H1 (cell line): ENCODE measurements at regions not wholly inside any gene's neighbourhood (a gene's known extent, or its start where the extent isn't known, plus 50 kb on each side); places are given as distances from the start of the nearest gene placed in this dataset.

Experiments used
- CTCF ChIA-PET: fragments of 300-600 bp; sonication (Branson Sonifier 250); formaldehyde crosslinking; loops from one replicate; lab custom pipeline; 2021; ENCODE audit not compliant: partially characterized antibody; lab: Charles Lee
- POLR2A ChIA-PET: fragments of 300-600 bp; sonication (Branson Sonifier 250); formaldehyde crosslinking; loops from one replicate; lab custom pipeline; 2021; ENCODE audit warnings: inconsistent platforms; ENCODE audit not compliant: partially characterized antibody; lab: Charles Lee
- DNase-seq, 2 experiments: peaks; one replicate each; pipeline versions ENCODE4 v3.0.0 to v3.0.0-alpha.2; 2010 to 2022; ENCODE audit warnings: low spot score in 2 of 2, low read depth in 1 of 2, mixed read lengths in 1 of 2
- FAIRE-seq: peaks from 2 replicates; lab custom pipeline; 2011; peaks lifted over from hg19 to GRCh38; lab: Jason Lieb, UNC
- H2AFZ ChIP-seq: 2 replicates; pipeline ENCODE4 v1.8.1; 2012; ENCODE audit warnings: low read length, inconsistent platforms
- H2AK5ac ChIP-seq: 2 replicates; pipeline ENCODE4 v1.6.1; 2013; ENCODE audit warnings: low read depth, low read length
- H2BK120ac ChIP-seq: replicated peaks from 2 replicates; pipeline ENCODE3; 2013; ENCODE audit warnings: low read depth, low read length, inconsistent platforms
- H2BK12ac ChIP-seq: 2 replicates; pipeline ENCODE4 v1.6.1; 2013; ENCODE audit warnings: low read depth, low read length
- H2BK15ac ChIP-seq: 2 replicates; pipeline ENCODE4 v1.6.1; 2013; ENCODE audit warnings: low read length
- H2BK20ac ChIP-seq: 2 replicates; pipeline ENCODE4 v1.6.1; 2013; ENCODE audit warnings: low read length
- H2BK5ac ChIP-seq: 2 replicates; pipeline ENCODE4 v1.6.1; 2013; ENCODE audit warnings: low read depth, low read length
- H3K14ac ChIP-seq: 2 replicates; pipeline ENCODE4 v1.6.1; 2013; ENCODE audit warnings: inconsistent platforms; ENCODE audit not compliant: insufficient read length
- H3K18ac ChIP-seq: 2 replicates; pipeline ENCODE4 v1.6.1; 2013; ENCODE audit warnings: low read length; ENCODE audit errors: extremely low read depth
- H3K23ac ChIP-seq: 2 replicates; pipeline ENCODE4 v1.6.1; 2013; ENCODE audit warnings: inconsistent platforms; ENCODE audit not compliant: insufficient read length
- H3K23me2 ChIP-seq: 2 replicates; pipeline ENCODE4 v1.6.1; 2013; ENCODE audit warnings: low read depth, low read length
- H3K27ac ChIP-seq: 2 replicates; pipeline ENCODE4 v1.6.1; 2011; ENCODE audit warnings: low read depth, low read length, inconsistent platforms
- H3K27me3 ChIP-seq, 4 experiments: replicated peaks in 1 of 4; 1 replicate in 1 of 4; 2 replicates in 3 of 4; pipeline versions ENCODE4 v1.6.1 to v1.8.1; 2011 to 2013; ENCODE audit warnings: low read length in 3 of 4, mild to moderate bottlenecking in 3 of 4, inconsistent platforms in 2 of 4, mixed read lengths in 2 of 4, moderate library complexity in 1 of 4; ENCODE audit not compliant: control insufficient read depth in 3 of 4, insufficient read depth in 3 of 4; ENCODE audit errors: extremely low read depth in 1 of 4
- H3K36me3 ChIP-seq, 4 experiments: 2 replicates each; pipeline versions ENCODE4 v1.6.1 to v1.8.1; 2011 to 2013; ENCODE audit warnings: mild to moderate bottlenecking in 4 of 4, low read length in 3 of 4, moderate library complexity in 2 of 4, control low read depth in 1 of 4, inconsistent platforms in 1 of 4; ENCODE audit not compliant: insufficient read depth in 4 of 4, control insufficient read depth in 2 of 4
- H3K4ac ChIP-seq: replicated peaks from 2 replicates; pipeline ENCODE3; 2013; ENCODE audit warnings: low read length, low read depth, mixed read lengths, inconsistent platforms; ENCODE audit not compliant: insufficient read length
- H3K4me1 ChIP-seq, 4 experiments: replicated peaks in 1 of 4; 1 replicate in 1 of 4; 2 replicates in 3 of 4; pipeline versions ENCODE4 v1.6.1 to v1.8.1; 2011 to 2013; ENCODE audit warnings: low read length in 3 of 4, inconsistent platforms in 2 of 4, mixed read lengths in 1 of 4; ENCODE audit not compliant: insufficient read depth in 4 of 4, control insufficient read depth in 3 of 4
- H3K4me2 ChIP-seq, 2 experiments: 2 replicates each; pipeline versions ENCODE4 v1.6.1 to v1.8.1; 2011 to 2013; ENCODE audit warnings: low read depth in 2 of 2, low read length in 2 of 2, control low read depth in 1 of 2, inconsistent platforms in 1 of 2, mild to moderate bottlenecking in 1 of 2; ENCODE audit not compliant: insufficient read depth in 1 of 2
- H3K4me3 ChIP-seq, 4 experiments: fragments of 200-600, 300-600 bp in 1 of 4; sonication (generic), shearing (Covaris generic), sonication (Bioruptor Twin) in 1 of 4; 2 replicates each; pipeline versions ENCODE4 v1.5.1 to v1.8.1; 2011 to 2016; ENCODE audit warnings: low read length in 4 of 4, low read depth in 3 of 4, control low read depth in 2 of 4, inconsistent platforms in 2 of 4, mild to moderate bottlenecking in 2 of 4, mixed read lengths in 1 of 4, moderate library complexity in 1 of 4; ENCODE audit not compliant: insufficient read depth in 2 of 4; ENCODE audit errors: extremely low read depth in 1 of 4
- H3K56ac ChIP-seq: replicated peaks from 2 replicates; pipeline ENCODE3; 2013; ENCODE audit warnings: low read depth, mild to moderate bottlenecking, mixed read lengths, low read length, inconsistent platforms; ENCODE audit not compliant: insufficient read length
- H3K79me1 ChIP-seq: 2 replicates; pipeline ENCODE4 v1.6.1; 2013; ENCODE audit warnings: low read depth, low read length, control low read depth
- H3K79me2 ChIP-seq, 2 experiments: 2 replicates each; pipeline versions ENCODE4 v1.6.1 to v1.8.1; 2012 to 2013; ENCODE audit warnings: low read length in 2 of 2, mild to moderate bottlenecking in 2 of 2, inconsistent platforms in 1 of 2; ENCODE audit not compliant: insufficient read depth in 2 of 2, control insufficient read depth in 1 of 2
- H3K9ac ChIP-seq, 4 experiments: replicated peaks in 1 of 4; 1 replicate in 1 of 4; 2 replicates in 3 of 4; pipeline versions ENCODE4 v1.6.1 to v1.8.1; 2011 to 2013; ENCODE audit warnings: low read depth in 3 of 4, low read length in 3 of 4, control low read depth in 2 of 4, mild to moderate bottlenecking in 2 of 4, moderate library complexity in 2 of 4, inconsistent platforms in 1 of 4; ENCODE audit errors: extremely low read depth in 1 of 4
- H3K9me3 ChIP-seq, 2 experiments: 2 replicates each; pipeline versions ENCODE4 v1.6.1 to v1.8.1; 2012 to 2013; ENCODE audit warnings: mild to moderate bottlenecking in 2 of 2, moderate library complexity in 2 of 2, control low read depth in 1 of 2, inconsistent platforms in 1 of 2, low read depth in 1 of 2, low read length in 1 of 2, mixed read lengths in 1 of 2; ENCODE audit not compliant: insufficient read depth in 2 of 2
- H4K20me1 ChIP-seq, 2 experiments: replicated peaks in 1 of 2; 2 replicates each; pipeline versions ENCODE3 to v1.8.1; 2011 to 2013; ENCODE audit warnings: inconsistent platforms in 2 of 2, low read length in 2 of 2, mild to moderate bottlenecking in 1 of 2; ENCODE audit not compliant: insufficient read depth in 2 of 2, control insufficient read depth in 1 of 2
- H4K5ac ChIP-seq: 2 replicates; pipeline ENCODE4 v1.6.1; 2013; ENCODE audit warnings: low read length, low read depth, mixed read lengths, inconsistent platforms; ENCODE audit not compliant: insufficient read length
- H4K8ac ChIP-seq: 2 replicates; pipeline ENCODE4 v1.8.0; 2013; ENCODE audit warnings: mild to moderate bottlenecking, moderate library complexity, low read length, inconsistent platforms; ENCODE audit not compliant: insufficient read depth; ENCODE audit errors: extremely low read depth
- H4K91ac ChIP-seq: replicated peaks from 2 replicates; pipeline ENCODE3; 2013; ENCODE audit warnings: low read length, mixed read lengths, inconsistent platforms; ENCODE audit not compliant: insufficient read length
- ASH2L ChIP-seq: fragments of 200-600, 300-600 bp; sonication (generic); IDR thresholded peaks from one replicate; pipeline ENCODE4 v1.7.1; 2017; ENCODE audit warnings: low read length
- CBX5 ChIP-seq: fragments of 300-800, 300-1000 bp; sonication (generic); IDR thresholded peaks from 2 replicates; pipeline ENCODE4 v1.7.1; 2016; ENCODE audit warnings: antibody characterized with exemption, low read length, low read depth
- EP300 ChIP-seq, 2 experiments: IDR thresholded peaks; 1 replicate in 1 of 2; 2 replicates in 1 of 2; pipeline ENCODE4 v1.6.1; 2011 to 2012; ENCODE audit warnings: low read depth in 2 of 2, low read length in 2 of 2, mild to moderate bottlenecking in 2 of 2, borderline replicate concordance in 1 of 2, inconsistent platforms in 1 of 2, moderate library complexity in 1 of 2
- FOSL1 ChIP-seq: IDR thresholded peaks from 2 replicates; pipeline ENCODE4 v1.6.1; 2011; ENCODE audit warnings: mild to moderate bottlenecking, low read depth, low read length, moderate library complexity; ENCODE audit not compliant: insufficient read depth
- POLR2A ChIP-seq, 2 experiments: IDR thresholded peaks; 1 replicate in 1 of 2; 2 replicates in 1 of 2; pipeline ENCODE4 v1.6.1; 2011; ENCODE audit warnings: low read depth in 2 of 2, low read length in 2 of 2, mild to moderate bottlenecking in 2 of 2; ENCODE audit errors: control extremely low read depth in 1 of 2
- POU5F1 ChIP-seq: IDR thresholded peaks from 2 replicates; pipeline ENCODE4 v1.6.1; 2011; ENCODE audit warnings: low read depth, mild to moderate bottlenecking, low read length, moderate library complexity
- RBBP5 ChIP-seq: IDR thresholded peaks from 2 replicates; pipeline ENCODE4 v1.7.1; 2012; ENCODE audit warnings: low read depth, mild to moderate bottlenecking, inconsistent platforms, low read length, moderate library complexity, borderline replicate concordance
- SAP30 ChIP-seq: fragments of 300-600 bp; sonication (generic); IDR thresholded peaks from 2 replicates; pipeline ENCODE4 v1.7.1; 2012; ENCODE audit warnings: low read length, moderate library complexity, mild to moderate bottlenecking, inconsistent platforms; ENCODE audit not compliant: insufficient read depth, insufficient replicate concordance
- TAF1 ChIP-seq: IDR thresholded peaks from 2 replicates; pipeline ENCODE4 v1.6.1; 2011; ENCODE audit warnings: mild to moderate bottlenecking, low read depth, low read length
- TCF12 ChIP-seq: IDR thresholded peaks from 2 replicates; pipeline ENCODE4 v1.6.1; 2011; ENCODE audit warnings: low read depth, mild to moderate bottlenecking, low read length
- WGBS, 2 experiments: shearing (Covaris generic) in 1 of 2; methylation state at CpG; one replicate each; pipeline versions ENCODE4 v1.1.6 to v1.1.7; 2013 to 2015; ENCODE audit warnings: low lambda C conversion rate in 2 of 2, mixed read lengths in 2 of 2, inconsistent platforms in 1 of 2, low coverage in 1 of 2, missing lambda C conversion rate in 1 of 2; ENCODE audit not compliant: insufficient replicate concordance in 2 of 2, insufficient coverage in 1 of 2, insufficient read length in 1 of 2; ENCODE audit errors: extremely low coverage in 1 of 2, missing lambda C conversion rate in 1 of 2; 5-methylcytosine and 5-hydroxymethylcytosine counted together

- ChIA-PET CTCF (interaction anchor here (1.2 kb wide), 1 partner anchor 191 kb away, joined by 3 read pairs; no protein-coding TSS in a partner anchor), POLR2A (no interaction called here)
- no peaks in the 10 kb centered on the region for H3K36me3 ChIP-seq
- no peak overlapping the region for H4K8ac ChIP-seq
- no peaks in the 10 kb centered on the region for H3K27me3 ChIP-seq
- H3K23ac ChIP-seq, result no peak overlapping the region
- FAIRE-seq, result no peak
- H2BK15ac ChIP-seq, result no peak overlapping the region
- no peak overlapping the region for H3K27ac ChIP-seq
- H2AK5ac ChIP-seq, result no peak overlapping the region
- H4K20me1 ChIP-seq, result no peaks in the 10 kb centered on the region
- no peak overlapping the region for H3K18ac ChIP-seq
- H3K4ac ChIP-seq, result no peak overlapping the region
- no peaks in the 10 kb centered on the region for H3K79me2 ChIP-seq
- H3K79me1 ChIP-seq, result no peaks in the 10 kb centered on the region
- no peak for DNase-seq
- no peaks in the 10 kb centered on the region for H3K23me2 ChIP-seq
- H2BK5ac ChIP-seq, result no peak overlapping the region
- no peak overlapping the region for H2BK120ac ChIP-seq
- H2AFZ ChIP-seq, result no peak overlapping the region
- H2BK12ac ChIP-seq, result no peak overlapping the region
- peaks cover 3 to 9% of the 10 kb centered on the region in 2 experiments; a peak in 2 of 4 replicates for H3K9me3 ChIP-seq
- H4K91ac ChIP-seq, result no peak overlapping the region
- 87% methylated on average over 2 of the region's 2 CpGs; no CpG with 5 or more reads in 1 of the 2 experiments for WGBS, 2 experiments
- H3K4me3 ChIP-seq, result no peak overlapping the region
- no peak overlapping the region for H3K4me2 ChIP-seq
- no peak overlapping the region for H3K56ac ChIP-seq
- no peak overlapping the region for H3K9ac ChIP-seq
- H2BK20ac ChIP-seq, result no peak overlapping the region
- no peak overlapping the region for H4K5ac ChIP-seq
- H3K14ac ChIP-seq, result no peak overlapping the region
- H3K4me1 ChIP-seq, result peaks cover 0 to 5% (median 2%) of the 10 kb centered on the region in 4 experiments; a peak in 3 of 7 replicates
- TF ChIP-seq SAP30 (no peak), RBBP5 (no peak), FOSL1 (no peak), TAF1 (no peak), ASH2L (no peak), POU5F1 (no peak), POLR2A (IDR thresholded peaks at IDR 0.05; ENCODE audit: control extremely low read depth in 1 of 2, low read depth in 2 of 2, low read length in 2 of 2) (no peak), EP300 (IDR thresholded peaks at IDR 0.05; ENCODE audit: borderline replicate concordance in 1 of 2, low read depth in 2 of 2, low read length in 2 of 2) (no peak), CBX5 (no peak), TCF12 (no peak)
Observed at GRCh38 chr14:51145246-51145645, 50.3 kb upstream of the TRIM9 start.
